ENCODE measurements at regions not wholly inside any gene's neighbourhood (a gene's known extent, or its start where the extent isn't known, plus 50 kb on each side); places are given as distances from the start of the nearest gene placed in this dataset.

DNA sequence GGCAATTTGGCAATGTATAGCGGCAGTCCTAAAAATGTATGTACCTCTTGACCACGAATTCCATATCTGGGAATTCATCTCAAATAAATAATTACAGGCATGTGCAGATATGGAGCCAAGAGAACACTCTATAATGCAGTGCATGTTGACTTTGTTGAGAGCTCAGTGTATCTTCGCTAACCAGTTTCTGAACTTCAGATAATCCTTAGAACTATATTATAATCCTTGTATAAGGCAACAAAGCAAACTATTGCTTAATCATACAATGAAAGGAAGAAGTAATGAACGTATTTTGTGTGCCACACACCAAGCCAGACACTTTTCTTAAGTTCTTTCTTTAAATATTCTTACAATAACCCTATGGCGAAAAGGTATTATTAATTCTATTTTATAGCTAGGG lies 168.5 kb downstream of the SMIM20 start (continued):
- TF ChIP-seq, protein P1, sequence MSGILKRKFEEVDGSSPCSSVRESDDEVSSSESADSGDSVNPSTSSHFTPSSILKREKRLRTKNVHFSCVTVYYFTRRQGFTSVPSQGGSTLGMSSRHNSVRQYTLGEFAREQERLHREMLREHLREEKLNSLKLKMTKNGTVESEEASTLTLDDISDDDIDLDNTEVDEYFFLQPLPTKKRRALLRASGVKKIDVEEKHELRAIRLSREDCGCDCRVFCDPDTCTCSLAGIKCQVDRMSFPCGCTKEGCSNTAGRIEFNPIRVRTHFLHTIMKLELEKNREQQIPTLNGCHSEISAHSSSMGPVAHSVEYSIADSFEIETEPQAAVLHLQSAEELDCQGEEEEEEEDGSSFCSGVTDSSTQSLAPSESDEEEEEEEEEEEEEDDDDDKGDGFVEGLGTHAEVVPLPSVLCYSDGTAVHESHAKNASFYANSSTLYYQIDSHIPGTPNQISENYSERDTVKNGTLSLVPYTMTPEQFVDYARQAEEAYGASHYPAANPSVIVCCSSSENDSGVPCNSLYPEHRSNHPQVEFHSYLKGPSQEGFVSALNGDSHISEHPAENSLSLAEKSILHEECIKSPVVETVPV (CRISPR knock-in tag; IDR thresholded peaks at IDR 0.05): no peak
- TF ChIP-seq ZNF70 (CRISPR knock-in tag; IDR thresholded peaks at IDR 0.05) (no peak), ARNTL (CRISPR knock-in tag; IDR thresholded peaks at IDR 0.05; ENCODE audit: borderline replicate concordance, low read depth) (no peak)

DNA sequence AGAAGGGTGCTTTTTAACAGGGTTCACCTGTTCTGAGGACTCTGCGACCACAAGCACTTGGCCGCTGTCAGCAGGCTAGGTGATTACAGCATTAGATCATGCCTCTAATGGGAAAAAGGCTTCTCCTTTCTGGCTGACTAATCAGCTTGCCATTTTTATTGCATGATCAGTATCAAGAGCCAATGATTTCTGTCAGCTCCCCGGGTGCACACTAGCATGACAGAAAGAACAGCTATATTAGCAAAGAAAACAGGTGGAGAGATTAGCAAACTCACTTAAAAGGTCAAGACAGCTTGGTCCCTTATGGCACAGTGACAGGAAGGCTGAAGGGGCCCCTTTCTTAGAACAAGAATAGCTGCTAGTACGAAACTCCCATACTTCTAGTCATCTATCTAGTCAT lies 170.0 kb downstream of the SMIM20 start:
- ATAC-seq: peak; percentile 65
- TF ChIP-seq SNAI2 (CRISPR knock-in tag; IDR thresholded peaks at IDR 0.05) (0 out of 2 replicates have a peak, but pooled peaks have one; percentile 45), ZC3H10 (CRISPR knock-in tag; IDR thresholded peaks at IDR 0.05) (no peak), ARNTL (CRISPR knock-in tag; IDR thresholded peaks at IDR 0.05; ENCODE audit: borderline replicate concordance, low read depth) (no peak), ZNF565 (CRISPR knock-in tag; conservative IDR thresholded peaks at IDR 0.05; ENCODE audit: low read depth) (no peak), ZNF70 (CRISPR knock-in tag; IDR thresholded peaks at IDR 0.05) (no peak), ZNF8 (CRISPR knock-in tag; IDR thresholded peaks at IDR 0.05) (no peak), BACH2 (CRISPR knock-in tag; IDR thresholded peaks at IDR 0.05; ENCODE audit: borderline replicate concordance) (no peak), ISL1 (CRISPR knock-in tag; IDR thresholded peaks at IDR 0.05) (peak; percentile 89), TOX (CRISPR knock-in tag; IDR thresholded peaks at IDR 0.05; ENCODE audit: borderline replicate concordance) (peak; percentile 70; the same call in 1 of the 2 replicates), PPARA (CRISPR knock-in tag; IDR thresholded peaks at IDR 0.05; ENCODE audit: borderline replicate concordance) (no peak), GLIS3 (CRISPR knock-in tag; IDR thresholded peaks at IDR 0.05) (no peak), ZFP3 (CRISPR knock-in tag; IDR thresholded peaks at IDR 0.05) (no peak), OSR1 (CRISPR knock-in tag; IDR thresholded peaks at IDR 0.05) (no peak), RARB (CRISPR knock-in tag; IDR thresholded peaks at IDR 0.05) (peak; percentile 70; the same call in 1 of the 2 replicates)
- TF ChIP-seq, protein P1 (CRISPR knock-in tag; IDR thresholded peaks at IDR 0.05): no peak
- TF ChIP-seq, protein P2, sequence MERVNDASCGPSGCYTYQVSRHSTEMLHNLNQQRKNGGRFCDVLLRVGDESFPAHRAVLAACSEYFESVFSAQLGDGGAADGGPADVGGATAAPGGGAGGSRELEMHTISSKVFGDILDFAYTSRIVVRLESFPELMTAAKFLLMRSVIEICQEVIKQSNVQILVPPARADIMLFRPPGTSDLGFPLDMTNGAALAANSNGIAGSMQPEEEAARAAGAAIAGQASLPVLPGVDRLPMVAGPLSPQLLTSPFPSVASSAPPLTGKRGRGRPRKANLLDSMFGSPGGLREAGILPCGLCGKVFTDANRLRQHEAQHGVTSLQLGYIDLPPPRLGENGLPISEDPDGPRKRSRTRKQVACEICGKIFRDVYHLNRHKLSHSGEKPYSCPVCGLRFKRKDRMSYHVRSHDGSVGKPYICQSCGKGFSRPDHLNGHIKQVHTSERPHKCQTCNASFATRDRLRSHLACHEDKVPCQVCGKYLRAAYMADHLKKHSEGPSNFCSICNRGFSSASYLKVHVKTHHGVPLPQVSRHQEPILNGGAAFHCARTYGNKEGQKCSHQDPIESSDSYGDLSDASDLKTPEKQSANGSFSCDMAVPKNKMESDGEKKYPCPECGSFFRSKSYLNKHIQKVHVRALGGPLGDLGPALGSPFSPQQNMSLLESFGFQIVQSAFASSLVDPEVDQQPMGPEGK (CRISPR knock-in tag; IDR thresholded peaks at IDR 0.05; ENCODE audit: borderline replicate concordance): no peak
- TF ChIP-seq, protein P3, sequence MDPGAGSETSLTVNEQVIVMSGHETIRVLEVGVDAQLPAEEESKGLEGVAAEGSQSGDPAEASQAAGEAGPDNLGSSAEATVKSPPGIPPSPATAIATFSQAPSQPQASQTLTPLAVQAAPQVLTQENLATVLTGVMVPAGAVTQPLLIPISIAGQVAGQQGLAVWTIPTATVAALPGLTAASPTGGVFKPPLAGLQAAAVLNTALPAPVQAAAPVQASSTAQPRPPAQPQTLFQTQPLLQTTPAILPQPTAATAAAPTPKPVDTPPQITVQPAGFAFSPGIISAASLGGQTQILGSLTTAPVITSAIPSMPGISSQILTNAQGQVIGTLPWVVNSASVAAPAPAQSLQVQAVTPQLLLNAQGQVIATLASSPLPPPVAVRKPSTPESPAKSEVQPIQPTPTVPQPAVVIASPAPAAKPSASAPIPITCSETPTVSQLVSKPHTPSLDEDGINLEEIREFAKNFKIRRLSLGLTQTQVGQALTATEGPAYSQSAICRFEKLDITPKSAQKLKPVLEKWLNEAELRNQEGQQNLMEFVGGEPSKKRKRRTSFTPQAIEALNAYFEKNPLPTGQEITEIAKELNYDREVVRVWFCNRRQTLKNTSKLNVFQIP (CRISPR knock-in tag; IDR thresholded peaks at IDR 0.05; ENCODE audit: borderline replicate concordance, low read depth): no peak
- TF ChIP-seq, protein P4, sequence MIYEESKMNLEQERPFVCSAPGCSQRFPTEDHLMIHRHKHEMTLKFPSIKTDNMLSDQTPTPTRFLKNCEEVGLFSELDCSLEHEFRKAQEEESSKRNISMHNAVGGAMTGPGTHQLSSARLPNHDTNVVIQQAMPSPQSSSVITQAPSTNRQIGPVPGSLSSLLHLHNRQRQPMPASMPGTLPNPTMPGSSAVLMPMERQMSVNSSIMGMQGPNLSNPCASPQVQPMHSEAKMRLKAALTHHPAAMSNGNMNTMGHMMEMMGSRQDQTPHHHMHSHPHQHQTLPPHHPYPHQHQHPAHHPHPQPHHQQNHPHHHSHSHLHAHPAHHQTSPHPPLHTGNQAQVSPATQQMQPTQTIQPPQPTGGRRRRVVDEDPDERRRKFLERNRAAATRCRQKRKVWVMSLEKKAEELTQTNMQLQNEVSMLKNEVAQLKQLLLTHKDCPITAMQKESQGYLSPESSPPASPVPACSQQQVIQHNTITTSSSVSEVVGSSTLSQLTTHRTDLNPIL (CRISPR knock-in tag; IDR thresholded peaks at IDR 0.05; ENCODE audit: low read depth): no peak
- TF ChIP-seq, protein P5, sequence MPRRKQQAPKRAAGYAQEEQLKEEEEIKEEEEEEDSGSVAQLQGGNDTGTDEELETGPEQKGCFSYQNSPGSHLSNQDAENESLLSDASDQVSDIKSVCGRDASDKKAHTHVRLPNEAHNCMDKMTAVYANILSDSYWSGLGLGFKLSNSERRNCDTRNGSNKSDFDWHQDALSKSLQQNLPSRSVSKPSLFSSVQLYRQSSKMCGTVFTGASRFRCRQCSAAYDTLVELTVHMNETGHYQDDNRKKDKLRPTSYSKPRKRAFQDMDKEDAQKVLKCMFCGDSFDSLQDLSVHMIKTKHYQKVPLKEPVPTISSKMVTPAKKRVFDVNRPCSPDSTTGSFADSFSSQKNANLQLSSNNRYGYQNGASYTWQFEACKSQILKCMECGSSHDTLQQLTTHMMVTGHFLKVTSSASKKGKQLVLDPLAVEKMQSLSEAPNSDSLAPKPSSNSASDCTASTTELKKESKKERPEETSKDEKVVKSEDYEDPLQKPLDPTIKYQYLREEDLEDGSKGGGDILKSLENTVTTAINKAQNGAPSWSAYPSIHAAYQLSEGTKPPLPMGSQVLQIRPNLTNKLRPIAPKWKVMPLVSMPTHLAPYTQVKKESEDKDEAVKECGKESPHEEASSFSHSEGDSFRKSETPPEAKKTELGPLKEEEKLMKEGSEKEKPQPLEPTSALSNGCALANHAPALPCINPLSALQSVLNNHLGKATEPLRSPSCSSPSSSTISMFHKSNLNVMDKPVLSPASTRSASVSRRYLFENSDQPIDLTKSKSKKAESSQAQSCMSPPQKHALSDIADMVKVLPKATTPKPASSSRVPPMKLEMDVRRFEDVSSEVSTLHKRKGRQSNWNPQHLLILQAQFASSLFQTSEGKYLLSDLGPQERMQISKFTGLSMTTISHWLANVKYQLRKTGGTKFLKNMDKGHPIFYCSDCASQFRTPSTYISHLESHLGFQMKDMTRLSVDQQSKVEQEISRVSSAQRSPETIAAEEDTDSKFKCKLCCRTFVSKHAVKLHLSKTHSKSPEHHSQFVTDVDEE (CRISPR knock-in tag; IDR thresholded peaks at IDR 0.05): no peak

DNA sequence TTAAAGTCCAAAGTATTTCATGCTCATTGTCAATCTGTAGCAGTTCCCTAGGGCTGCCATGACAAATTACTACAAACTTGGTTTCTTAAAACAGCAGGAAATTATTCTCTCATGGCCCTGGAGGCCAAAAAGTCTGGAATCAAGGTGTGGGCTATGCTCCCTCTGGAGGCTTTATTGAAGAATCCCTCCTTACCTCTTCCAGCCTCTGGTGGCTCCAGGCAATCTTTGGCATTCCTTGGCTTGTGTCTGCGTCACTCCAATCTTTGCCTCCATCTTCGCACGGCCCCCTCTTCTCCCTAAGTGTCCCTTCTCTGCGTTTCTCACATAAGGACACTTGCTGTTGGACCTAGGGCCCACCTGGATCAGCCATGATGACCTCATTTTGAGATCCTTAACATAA lies 170.4 kb downstream of the SMIM20 start:
- TF ChIP-seq ZFP3 (CRISPR knock-in tag; IDR thresholded peaks at IDR 0.05): no peak
- TF ChIP-seq ZFP30 (CRISPR knock-in tag; IDR thresholded peaks at IDR 0.05): no peak
- no peak for ATAC-seq
